ENCODE measurements at regions not wholly inside any gene's neighbourhood (a gene's known extent, or its start where the extent isn't known, plus 50 kb on each side); places are given as distances from the start of the nearest gene placed in this dataset.

DNA sequence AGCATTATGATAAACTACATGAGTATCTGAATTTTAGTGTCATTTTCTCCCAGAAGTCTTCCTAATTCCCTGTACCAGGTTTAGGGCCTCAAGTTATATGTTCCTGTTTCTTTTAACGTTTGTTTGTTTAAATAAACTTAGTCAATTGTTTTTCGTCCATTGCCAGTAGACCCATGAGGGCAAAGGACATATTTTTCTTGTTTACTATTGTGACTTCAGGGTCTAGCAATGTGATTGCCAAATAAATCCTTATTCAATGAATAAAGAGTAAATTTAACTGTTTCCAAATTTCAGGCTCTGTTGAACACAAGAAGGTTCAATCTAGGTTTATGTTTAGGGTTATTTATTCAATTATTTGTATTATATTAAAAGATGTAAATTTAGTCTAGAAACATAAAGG lies 391.6 kb upstream of the MGAT4C start:
- TF ChIP-seq, protein P1, sequence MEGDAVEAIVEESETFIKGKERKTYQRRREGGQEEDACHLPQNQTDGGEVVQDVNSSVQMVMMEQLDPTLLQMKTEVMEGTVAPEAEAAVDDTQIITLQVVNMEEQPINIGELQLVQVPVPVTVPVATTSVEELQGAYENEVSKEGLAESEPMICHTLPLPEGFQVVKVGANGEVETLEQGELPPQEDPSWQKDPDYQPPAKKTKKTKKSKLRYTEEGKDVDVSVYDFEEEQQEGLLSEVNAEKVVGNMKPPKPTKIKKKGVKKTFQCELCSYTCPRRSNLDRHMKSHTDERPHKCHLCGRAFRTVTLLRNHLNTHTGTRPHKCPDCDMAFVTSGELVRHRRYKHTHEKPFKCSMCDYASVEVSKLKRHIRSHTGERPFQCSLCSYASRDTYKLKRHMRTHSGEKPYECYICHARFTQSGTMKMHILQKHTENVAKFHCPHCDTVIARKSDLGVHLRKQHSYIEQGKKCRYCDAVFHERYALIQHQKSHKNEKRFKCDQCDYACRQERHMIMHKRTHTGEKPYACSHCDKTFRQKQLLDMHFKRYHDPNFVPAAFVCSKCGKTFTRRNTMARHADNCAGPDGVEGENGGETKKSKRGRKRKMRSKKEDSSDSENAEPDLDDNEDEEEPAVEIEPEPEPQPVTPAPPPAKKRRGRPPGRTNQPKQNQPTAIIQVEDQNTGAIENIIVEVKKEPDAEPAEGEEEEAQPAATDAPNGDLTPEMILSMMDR (IDR thresholded peaks at IDR 0.05) = no peak
- TF ChIP-seq EZH2 (IDR thresholded peaks at IDR 0.05) = no peak
